LNCAP (cell line): ENCODE measurements at regions not wholly inside any gene's neighbourhood (a gene's known extent, or its start where the extent isn't known, plus 50 kb on each side); places are given as distances from the start of the nearest gene placed in this dataset.

ENCODE experiments used
- TF ChIP-seq, protein P1 (sequence below): fragments of 450-650 bp; IDR thresholded peaks from 2 replicates; pipeline ENCODE4 v1.5.1; 2017; ENCODE audit warnings: mild to moderate bottlenecking

- TF ChIP-seq, protein P1, sequence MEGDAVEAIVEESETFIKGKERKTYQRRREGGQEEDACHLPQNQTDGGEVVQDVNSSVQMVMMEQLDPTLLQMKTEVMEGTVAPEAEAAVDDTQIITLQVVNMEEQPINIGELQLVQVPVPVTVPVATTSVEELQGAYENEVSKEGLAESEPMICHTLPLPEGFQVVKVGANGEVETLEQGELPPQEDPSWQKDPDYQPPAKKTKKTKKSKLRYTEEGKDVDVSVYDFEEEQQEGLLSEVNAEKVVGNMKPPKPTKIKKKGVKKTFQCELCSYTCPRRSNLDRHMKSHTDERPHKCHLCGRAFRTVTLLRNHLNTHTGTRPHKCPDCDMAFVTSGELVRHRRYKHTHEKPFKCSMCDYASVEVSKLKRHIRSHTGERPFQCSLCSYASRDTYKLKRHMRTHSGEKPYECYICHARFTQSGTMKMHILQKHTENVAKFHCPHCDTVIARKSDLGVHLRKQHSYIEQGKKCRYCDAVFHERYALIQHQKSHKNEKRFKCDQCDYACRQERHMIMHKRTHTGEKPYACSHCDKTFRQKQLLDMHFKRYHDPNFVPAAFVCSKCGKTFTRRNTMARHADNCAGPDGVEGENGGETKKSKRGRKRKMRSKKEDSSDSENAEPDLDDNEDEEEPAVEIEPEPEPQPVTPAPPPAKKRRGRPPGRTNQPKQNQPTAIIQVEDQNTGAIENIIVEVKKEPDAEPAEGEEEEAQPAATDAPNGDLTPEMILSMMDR: no peak
Measured at GRCh38 chr3:1728510-1728909, 370.2 kb upstream of the CNTN4 start.

GRCh38 chr3:1734494-1735122, 364.1 kb upstream of the CNTN4 start:
- TF ChIP-seq, protein P1: no peak

- TF ChIP-seq, protein P1: no peak
Measured at GRCh38 chr3:1752205-1752604, 346.5 kb upstream of the CNTN4 start.

- TF ChIP-seq, protein P1: no peak
Measured at GRCh38 chr3:1766384-1766783, 332.3 kb upstream of the CNTN4 start.

DNA sequence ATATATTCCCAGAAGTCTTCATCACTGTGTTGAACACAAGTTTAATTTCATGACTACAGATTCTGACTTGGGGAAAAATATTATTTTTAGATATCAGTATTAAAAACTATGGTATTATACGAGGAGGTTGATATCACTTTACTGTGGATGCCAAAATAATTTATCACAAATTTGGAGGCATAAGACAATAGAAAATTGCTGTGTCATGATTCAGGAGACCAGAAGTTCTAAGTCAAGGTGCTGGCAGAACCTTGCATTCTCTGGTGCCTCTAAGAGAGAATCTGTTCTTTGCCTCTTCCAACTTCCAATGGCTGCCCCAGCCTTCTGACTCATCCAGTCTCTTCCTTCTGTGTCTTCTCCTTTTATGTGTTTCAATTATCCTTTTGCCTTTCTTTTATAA, 325.0 kb upstream of the CNTN4 start:
- TF ChIP-seq, protein P1: no peak

DNA sequence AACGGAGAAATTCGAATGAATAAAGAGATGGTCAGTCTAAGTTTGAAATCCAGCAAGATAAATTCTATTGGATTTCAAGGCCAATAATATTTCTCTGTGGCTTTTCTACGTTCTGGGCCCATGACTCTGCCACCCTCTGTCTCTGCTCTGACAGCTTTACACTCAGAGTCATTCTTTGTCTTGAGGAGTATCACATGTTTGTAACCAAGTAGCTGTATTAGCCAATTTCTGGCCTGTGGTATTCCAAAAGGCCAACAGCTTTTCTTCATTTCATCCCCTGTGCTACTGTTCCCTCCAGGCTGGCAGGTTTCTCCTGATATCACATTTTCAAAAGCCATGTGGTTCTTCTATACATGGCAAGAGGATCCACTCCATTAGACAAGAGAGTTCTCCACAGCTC, 324.1 kb upstream of the CNTN4 start:
- TF ChIP-seq, protein P1: no peak

DNA sequence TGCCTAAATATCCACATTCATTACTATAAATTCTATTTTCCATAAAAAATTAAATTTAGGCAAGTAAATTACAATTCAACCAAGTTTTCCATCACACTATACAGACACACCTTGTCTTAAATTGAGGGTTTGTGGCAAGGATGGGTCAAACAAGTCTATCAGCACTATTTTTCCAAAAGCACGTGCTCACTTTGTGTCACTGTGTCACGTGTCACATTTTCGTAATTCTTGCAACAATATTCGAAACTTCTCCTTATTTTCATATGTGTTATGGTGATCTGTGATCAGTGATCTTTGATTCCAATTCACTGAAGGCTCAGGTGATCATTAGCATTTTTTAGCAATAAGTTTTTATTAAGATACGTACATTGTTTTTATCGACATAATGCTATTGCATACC, 323.3 kb upstream of the CNTN4 start:
- TF ChIP-seq, protein P1: no peak

GRCh38 chr3:1783995-1784394, 314.7 kb upstream of the CNTN4 start:
- TF ChIP-seq, protein P1: no peak
